22Rv1 (cell line): ENCODE measurements at regions not wholly inside any gene's neighbourhood (a gene's known extent, or its start where the extent isn't known, plus 50 kb on each side); places are given as distances from the start of the nearest gene placed in this dataset.

Source experiments
- ZFX ChIP-seq: fragments of 450-650 bp; IDR thresholded peaks from 2 replicates; pipeline ENCODE4 v1.6.1; 2017; ENCODE audit warnings: antibody characterized with exemption, borderline replicate concordance
- TF ChIP-seq, protein P1 (sequence below): fragments of 450-650 bp; IDR thresholded peaks from 2 replicates; pipeline ENCODE4 v1.5.1; 2017; ENCODE audit warnings: mild to moderate bottlenecking

- TF ChIP-seq, protein P1, sequence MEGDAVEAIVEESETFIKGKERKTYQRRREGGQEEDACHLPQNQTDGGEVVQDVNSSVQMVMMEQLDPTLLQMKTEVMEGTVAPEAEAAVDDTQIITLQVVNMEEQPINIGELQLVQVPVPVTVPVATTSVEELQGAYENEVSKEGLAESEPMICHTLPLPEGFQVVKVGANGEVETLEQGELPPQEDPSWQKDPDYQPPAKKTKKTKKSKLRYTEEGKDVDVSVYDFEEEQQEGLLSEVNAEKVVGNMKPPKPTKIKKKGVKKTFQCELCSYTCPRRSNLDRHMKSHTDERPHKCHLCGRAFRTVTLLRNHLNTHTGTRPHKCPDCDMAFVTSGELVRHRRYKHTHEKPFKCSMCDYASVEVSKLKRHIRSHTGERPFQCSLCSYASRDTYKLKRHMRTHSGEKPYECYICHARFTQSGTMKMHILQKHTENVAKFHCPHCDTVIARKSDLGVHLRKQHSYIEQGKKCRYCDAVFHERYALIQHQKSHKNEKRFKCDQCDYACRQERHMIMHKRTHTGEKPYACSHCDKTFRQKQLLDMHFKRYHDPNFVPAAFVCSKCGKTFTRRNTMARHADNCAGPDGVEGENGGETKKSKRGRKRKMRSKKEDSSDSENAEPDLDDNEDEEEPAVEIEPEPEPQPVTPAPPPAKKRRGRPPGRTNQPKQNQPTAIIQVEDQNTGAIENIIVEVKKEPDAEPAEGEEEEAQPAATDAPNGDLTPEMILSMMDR, result no peak
- no peak for TF ChIP-seq ZFX
Observed at GRCh38 chr2:117551858-117552257, 262.6 kb upstream of the DDX18 start.
